A549 (cell line): ENCODE measurements at regions not wholly inside any gene's neighbourhood (a gene's known extent, or its start where the extent isn't known, plus 50 kb on each side); places are given as distances from the start of the nearest gene placed in this dataset.

Experiments
- ATAC-seq, 2 experiments: fragments of 200-7000 bp in 1 of 2; fragments of >200 bp in 1 of 2; cut with Nextera tagmentation in 1 of 2; cut with Tn5 transposase in 1 of 2; 3 replicates each; pipeline versions ENCODE4 v1.8.0 to v1.9.1; 2018 to 2020; ENCODE audit warnings: mild to moderate bottlenecking in 1 of 2, moderate library complexity in 1 of 2
- CTCF ChIA-PET: fragments of 300-600 bp; sonication (Branson Sonifier 250); formaldehyde crosslinking; extraction: SDS; loops from one replicate; lab custom pipeline; 2021; ENCODE audit warnings: antibody characterized with exemption, inconsistent platforms; lab: Yijun Ruan, JAX
- POLR2A ChIA-PET: fragments of 350-600 bp; formaldehyde crosslinking; extraction: SDS; loops from one replicate; lab custom pipeline; 2021; ENCODE audit warnings: antibody characterized with exemption, inconsistent platforms; lab: Yijun Ruan, JAX
- DNase-seq, 2 experiments: peaks; one replicate each; pipeline versions ENCODE4 v3.0.0 to v3.0.0-alpha.2; 2011 to 2016; ENCODE audit warnings: low read depth in 1 of 2, low spot score in 1 of 2
- FAIRE-seq: peaks from 2 replicates; lab custom pipeline; 2011; peaks lifted over from hg19 to GRCh38; lab: Jason Lieb, UNC
- H3K27ac ChIP-seq, 2 experiments: fragments of >200 bp; sonication (Bioruptor Twin); formaldehyde crosslinking; 3 replicates each; pipeline ENCODE4 v1.5.1; 2016 to 2017
- H3K4me1 ChIP-seq: fragments of >200 bp; sonication (Bioruptor Twin); formaldehyde crosslinking; 3 replicates; pipeline ENCODE4 v1.6.1; 2016
- H3K4me2 ChIP-seq: fragments of >200 bp; sonication (Bioruptor Twin); formaldehyde crosslinking; 3 replicates; pipeline ENCODE4 v1.6.1; 2016
- H3K4me3 ChIP-seq: fragments of >200 bp; sonication (Bioruptor Twin); formaldehyde crosslinking; 3 replicates; pipeline ENCODE4 v1.5.1; 2016
- H3K9me3 ChIP-seq: fragments of >200 bp; sonication (Bioruptor Twin); formaldehyde crosslinking; 3 replicates; pipeline ENCODE4 v1.6.1; 2016
- CBX2 ChIP-seq: fragments of 200-600 bp; sonication (generic); IDR thresholded peaks from 2 replicates; pipeline ENCODE4 v1.6.1; 2016; ENCODE audit warnings: low read depth, mild to moderate bottlenecking, borderline replicate concordance
- ESRRA ChIP-seq: fragments of 150-350 bp; IDR thresholded peaks from 2 replicates; pipeline ENCODE4 v1.6.1; 2014; ENCODE audit warnings: mild to moderate bottlenecking, low read length, borderline replicate concordance
- FOSB ChIP-seq: fragments of 250-450 bp; sonication (Bioruptor Pico); IDR thresholded peaks from 2 replicates; pipeline ENCODE4 v1.5.0; 2020; ENCODE audit warnings: mild to moderate bottlenecking, moderate library complexity
- GATA3 ChIP-seq: IDR thresholded peaks from 2 replicates; pipeline ENCODE4 v1.6.1; 2012; ENCODE audit warnings: borderline replicate concordance
- KDM1A ChIP-seq: fragments of 200-600 bp; sonication (generic); IDR thresholded peaks from 2 replicates; pipeline ENCODE4 v1.6.1; 2016; ENCODE audit warnings: low read depth, mild to moderate bottlenecking
- KDM5A ChIP-seq: fragments of 200-600 bp; sonication (generic); IDR thresholded peaks from 2 replicates; pipeline ENCODE4 v1.6.1; 2016; ENCODE audit warnings: antibody characterized with exemption, mild to moderate bottlenecking
- MAZ ChIP-seq: fragments of 150-350 bp; IDR thresholded peaks from 2 replicates; pipeline ENCODE4 v1.6.1; 2014; ENCODE audit warnings: antibody characterized with exemption, low read depth, low read length, borderline replicate concordance
- POLR2A ChIP-seq: IDR thresholded peaks from 2 replicates; pipeline ENCODE4 v1.6.1; 2012; ENCODE audit warnings: mild to moderate bottlenecking, low read length
- POLR2AphosphoS2 ChIP-seq: conservative IDR thresholded peaks from 2 replicates; pipeline ENCODE4 v1.6.1; 2012; ENCODE audit warnings: low read length, improper control_type of control experiment, inconsistent platforms
- RCOR1 ChIP-seq: fragments of 150-350 bp; IDR thresholded peaks from 2 replicates; pipeline ENCODE4 v1.6.1; 2014; ENCODE audit warnings: antibody characterized with exemption, low read length, low read depth
- RFX5 ChIP-seq: fragments of 450-650 bp; IDR thresholded peaks from 2 replicates; pipeline ENCODE4 v1.7.1; 2014; ENCODE audit warnings: antibody characterized with exemption, mild to moderate bottlenecking, moderate library complexity
- SREBF2 ChIP-seq: fragments of 450-650 bp; IDR thresholded peaks from 2 replicates; pipeline ENCODE4 v1.6.1; 2014; ENCODE audit warnings: mild to moderate bottlenecking, moderate library complexity
- TFCP2L1 ChIP-seq: fragments of 250-450 bp; sonication (Bioruptor Pico); IDR thresholded peaks from 2 replicates; pipeline ENCODE4 v1.5.0; 2021; ENCODE audit warnings: mild to moderate bottlenecking
- ZSCAN20 ChIP-seq: fragments of 250-450 bp; sonication (Bioruptor Pico); IDR thresholded peaks from 2 replicates; pipeline ENCODE4 v1.8.0; 2022; ENCODE audit warnings: mild to moderate bottlenecking, moderate library complexity
- WGBS: methylation state at CpG from one replicate; pipeline ENCODE4 v1.1.6; 2017; ENCODE audit errors: missing lambda C conversion rate; 5-methylcytosine and 5-hydroxymethylcytosine counted together
- TF ChIP-seq, protein P1 (sequence below): fragments of 250-450 bp; sonication (Bioruptor Pico); IDR thresholded peaks from 2 replicates; pipeline ENCODE4 v1.5.0; 2021; ENCODE audit warnings: mild to moderate bottlenecking, moderate library complexity, borderline replicate concordance
- TF ChIP-seq, protein P2 (sequence below): IDR thresholded peaks from 2 replicates; pipeline ENCODE4 v1.6.1; 2012
- TF ChIP-seq, protein P3 (sequence below): fragments of >200 bp; sonication (Bioruptor Twin); formaldehyde crosslinking; IDR thresholded peaks from 3 replicates; pipeline ENCODE4 v1.6.1; 2016
- TF ChIP-seq, protein P4 (sequence below): fragments of 450-650 bp; IDR thresholded peaks from 2 replicates; pipeline ENCODE4 v1.6.1; 2014; ENCODE audit warnings: antibody characterized with exemption
- TF ChIP-seq, protein P5 (sequence below): fragments of 200-600 bp; sonication (generic); IDR thresholded peaks from 2 replicates; pipeline ENCODE4 v1.6.1; 2016; ENCODE audit warnings: antibody characterized with exemption, mild to moderate bottlenecking, moderate library complexity

DNA sequence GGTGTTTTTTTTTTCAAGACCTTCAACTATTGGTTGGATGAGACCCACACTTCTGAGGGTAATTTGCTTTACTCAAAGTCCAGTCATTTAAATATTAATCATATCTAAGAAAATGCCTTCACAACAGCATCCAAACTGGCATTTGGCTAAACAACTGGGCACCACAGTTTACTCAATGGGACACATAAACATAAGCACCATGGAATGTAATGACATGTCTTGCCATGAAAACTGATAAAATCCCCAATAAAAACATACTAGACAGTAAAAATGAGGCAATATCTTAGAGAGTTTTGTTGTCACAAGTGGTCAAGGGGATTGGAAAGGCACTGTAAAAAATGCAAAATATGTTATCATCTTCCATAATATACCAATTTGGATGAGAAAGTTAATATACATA lies 838.8 kb upstream of the ADAMTS5 start:
- POLR2A ChIA-PET = no interaction called here
- no peak for FAIRE-seq
- DNase-seq = no peak
- TF ChIP-seq KDM1A = no peak
- TF ChIP-seq, protein P1, sequence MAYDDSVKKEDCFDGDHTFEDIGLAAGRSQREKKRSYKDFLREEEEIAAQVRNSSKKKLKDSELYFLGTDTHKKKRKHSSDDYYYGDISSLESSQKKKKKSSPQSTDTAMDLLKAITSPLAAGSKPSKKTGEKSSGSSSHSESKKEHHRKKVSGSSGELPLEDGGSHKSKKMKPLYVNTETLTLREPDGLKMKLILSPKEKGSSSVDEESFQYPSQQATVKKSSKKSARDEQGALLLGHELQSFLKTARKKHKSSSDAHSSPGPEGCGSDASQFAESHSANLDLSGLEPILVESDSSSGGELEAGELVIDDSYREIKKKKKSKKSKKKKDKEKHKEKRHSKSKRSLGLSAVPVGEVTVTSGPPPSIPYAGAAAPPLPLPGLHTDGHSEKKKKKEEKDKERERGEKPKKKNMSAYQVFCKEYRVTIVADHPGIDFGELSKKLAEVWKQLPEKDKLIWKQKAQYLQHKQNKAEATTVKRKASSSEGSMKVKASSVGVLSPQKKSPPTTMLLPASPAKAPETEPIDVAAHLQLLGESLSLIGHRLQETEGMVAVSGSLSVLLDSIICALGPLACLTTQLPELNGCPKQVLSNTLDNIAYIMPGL (CRISPR knock-in tag) = no peak
- TF ChIP-seq ESRRA = no peak
- no peak for TF ChIP-seq RFX5
- TF ChIP-seq, protein P2, sequence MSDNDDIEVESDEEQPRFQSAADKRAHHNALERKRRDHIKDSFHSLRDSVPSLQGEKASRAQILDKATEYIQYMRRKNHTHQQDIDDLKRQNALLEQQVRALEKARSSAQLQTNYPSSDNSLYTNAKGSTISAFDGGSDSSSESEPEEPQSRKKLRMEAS = no peak
- TF ChIP-seq RCOR1 = no peak
- no peak for TF ChIP-seq POLR2AphosphoS2
- TF ChIP-seq, protein P3, sequence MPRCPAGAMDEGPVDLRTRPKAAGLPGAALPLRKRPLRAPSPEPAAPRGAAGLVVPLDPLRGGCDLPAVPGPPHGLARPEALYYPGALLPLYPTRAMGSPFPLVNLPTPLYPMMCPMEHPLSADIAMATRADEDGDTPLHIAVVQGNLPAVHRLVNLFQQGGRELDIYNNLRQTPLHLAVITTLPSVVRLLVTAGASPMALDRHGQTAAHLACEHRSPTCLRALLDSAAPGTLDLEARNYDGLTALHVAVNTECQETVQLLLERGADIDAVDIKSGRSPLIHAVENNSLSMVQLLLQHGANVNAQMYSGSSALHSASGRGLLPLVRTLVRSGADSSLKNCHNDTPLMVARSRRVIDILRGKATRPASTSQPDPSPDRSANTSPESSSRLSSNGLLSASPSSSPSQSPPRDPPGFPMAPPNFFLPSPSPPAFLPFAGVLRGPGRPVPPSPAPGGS = no peak
- TF ChIP-seq SREBF2 = no peak
- no peak for TF ChIP-seq TFCP2L1 (CRISPR knock-in tag)
- TF ChIP-seq, all 56 proteins: peak for 0
- Histone ChIP-seq H3K4me3 (no peak overlapping the region), H3K4me2 (no peak overlapping the region), H3K4me1 (no peaks in the 10 kb centered on the region), H3K27ac (no peak overlapping the region), H3K9me3 (no peaks in the 10 kb centered on the region)
- no peak for ATAC-seq
- CTCF ChIA-PET = no interaction called here

DNA sequence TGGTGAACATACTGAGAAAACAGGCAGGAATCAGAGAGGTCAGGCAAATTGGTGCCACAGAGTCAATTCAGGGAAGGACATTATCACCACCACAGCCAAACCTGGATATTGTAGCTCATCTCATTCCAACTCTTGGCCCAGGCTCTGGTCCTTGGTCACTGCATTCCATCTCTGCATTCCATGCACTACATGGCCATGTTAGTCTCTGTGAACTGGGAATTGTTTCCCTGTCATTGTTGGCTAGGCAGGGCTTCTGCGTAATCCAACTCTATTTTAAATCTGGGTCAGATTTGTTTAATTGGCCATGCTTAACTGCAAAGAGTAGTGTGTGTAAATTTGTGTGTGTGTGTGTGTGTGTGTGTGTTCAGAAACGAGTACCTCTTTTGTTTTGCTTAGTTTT lies 837.6 kb upstream of the ADAMTS5 start:
- Histone ChIP-seq H3K4me2 (no peak overlapping the region), H3K27ac (no peak overlapping the region), H3K4me3 (no peak overlapping the region), H3K4me1 (no peaks in the 10 kb centered on the region), H3K9me3 (no peaks in the 10 kb centered on the region)
- WGBS = 7% methylated on average over 2 of the region's 2 CpGs
- TF ChIP-seq ESRRA = no peak
- no peak for TF ChIP-seq GATA3
- TF ChIP-seq, protein P4, sequence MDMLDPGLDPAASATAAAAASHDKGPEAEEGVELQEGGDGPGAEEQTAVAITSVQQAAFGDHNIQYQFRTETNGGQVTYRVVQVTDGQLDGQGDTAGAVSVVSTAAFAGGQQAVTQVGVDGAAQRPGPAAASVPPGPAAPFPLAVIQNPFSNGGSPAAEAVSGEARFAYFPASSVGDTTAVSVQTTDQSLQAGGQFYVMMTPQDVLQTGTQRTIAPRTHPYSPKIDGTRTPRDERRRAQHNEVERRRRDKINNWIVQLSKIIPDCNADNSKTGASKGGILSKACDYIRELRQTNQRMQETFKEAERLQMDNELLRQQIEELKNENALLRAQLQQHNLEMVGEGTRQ = no peak
- no peak for TF ChIP-seq CBX2
- TF ChIP-seq FOSB (CRISPR knock-in tag) = no peak
- TF ChIP-seq KDM5A = no peak
- no peak for TF ChIP-seq POLR2A
- TF ChIP-seq, protein P5, sequence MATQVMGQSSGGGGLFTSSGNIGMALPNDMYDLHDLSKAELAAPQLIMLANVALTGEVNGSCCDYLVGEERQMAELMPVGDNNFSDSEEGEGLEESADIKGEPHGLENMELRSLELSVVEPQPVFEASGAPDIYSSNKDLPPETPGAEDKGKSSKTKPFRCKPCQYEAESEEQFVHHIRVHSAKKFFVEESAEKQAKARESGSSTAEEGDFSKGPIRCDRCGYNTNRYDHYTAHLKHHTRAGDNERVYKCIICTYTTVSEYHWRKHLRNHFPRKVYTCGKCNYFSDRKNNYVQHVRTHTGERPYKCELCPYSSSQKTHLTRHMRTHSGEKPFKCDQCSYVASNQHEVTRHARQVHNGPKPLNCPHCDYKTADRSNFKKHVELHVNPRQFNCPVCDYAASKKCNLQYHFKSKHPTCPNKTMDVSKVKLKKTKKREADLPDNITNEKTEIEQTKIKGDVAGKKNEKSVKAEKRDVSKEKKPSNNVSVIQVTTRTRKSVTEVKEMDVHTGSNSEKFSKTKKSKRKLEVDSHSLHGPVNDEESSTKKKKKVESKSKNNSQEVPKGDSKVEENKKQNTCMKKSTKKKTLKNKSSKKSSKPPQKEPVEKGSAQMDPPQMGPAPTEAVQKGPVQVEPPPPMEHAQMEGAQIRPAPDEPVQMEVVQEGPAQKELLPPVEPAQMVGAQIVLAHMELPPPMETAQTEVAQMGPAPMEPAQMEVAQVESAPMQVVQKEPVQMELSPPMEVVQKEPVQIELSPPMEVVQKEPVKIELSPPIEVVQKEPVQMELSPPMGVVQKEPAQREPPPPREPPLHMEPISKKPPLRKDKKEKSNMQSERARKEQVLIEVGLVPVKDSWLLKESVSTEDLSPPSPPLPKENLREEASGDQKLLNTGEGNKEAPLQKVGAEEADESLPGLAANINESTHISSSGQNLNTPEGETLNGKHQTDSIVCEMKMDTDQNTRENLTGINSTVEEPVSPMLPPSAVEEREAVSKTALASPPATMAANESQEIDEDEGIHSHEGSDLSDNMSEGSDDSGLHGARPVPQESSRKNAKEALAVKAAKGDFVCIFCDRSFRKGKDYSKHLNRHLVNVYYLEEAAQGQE = no peak
- TF ChIP-seq ZSCAN20 (CRISPR knock-in tag) = no peak
- no peak for TF ChIP-seq MAZ
- POLR2A ChIA-PET = no interaction called here
- ATAC-seq = no peak
- no peak for FAIRE-seq
- CTCF ChIA-PET = no interaction called here
- DNase-seq = no peak
